ENCODE measurements at regions not wholly inside any gene's neighbourhood (a gene's known extent, or its start where the extent isn't known, plus 50 kb on each side); places are given as distances from the start of the nearest gene placed in this dataset.

DNA sequence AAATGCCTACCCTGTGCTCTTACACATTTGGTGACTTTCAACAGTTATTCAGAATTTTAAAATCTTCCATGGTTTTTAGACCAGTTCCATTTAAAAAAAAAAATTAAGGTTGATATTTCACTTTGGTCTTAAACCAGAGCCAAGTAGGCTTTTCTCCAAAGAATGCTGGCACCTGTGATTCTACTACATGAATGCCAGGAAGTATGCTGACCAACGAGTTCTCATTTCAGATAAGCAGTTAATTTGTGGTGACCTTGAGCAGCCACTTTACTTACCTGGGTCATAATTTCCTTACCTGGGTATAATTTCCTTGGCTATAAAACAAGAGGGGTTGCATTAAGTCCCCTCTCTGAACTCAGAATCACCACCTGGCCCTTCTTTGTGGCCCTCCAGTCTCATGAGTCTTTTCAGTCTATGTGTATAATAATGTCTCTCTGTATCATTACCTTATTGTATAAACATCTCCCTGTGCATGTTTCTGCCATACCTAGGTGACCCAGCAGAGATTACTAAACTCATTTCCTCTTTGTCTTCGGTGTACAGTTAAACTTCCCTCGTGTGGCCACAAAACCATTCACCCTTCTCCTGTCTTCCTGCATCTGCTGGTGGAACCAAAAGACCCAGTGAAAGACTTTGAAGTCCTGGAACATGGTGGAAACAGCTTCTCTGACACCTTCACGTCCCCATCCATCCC, 139.1 kb upstream of the DPT start:
- DNase-seq (ENCODE audit: low read depth): no peak

DNA sequence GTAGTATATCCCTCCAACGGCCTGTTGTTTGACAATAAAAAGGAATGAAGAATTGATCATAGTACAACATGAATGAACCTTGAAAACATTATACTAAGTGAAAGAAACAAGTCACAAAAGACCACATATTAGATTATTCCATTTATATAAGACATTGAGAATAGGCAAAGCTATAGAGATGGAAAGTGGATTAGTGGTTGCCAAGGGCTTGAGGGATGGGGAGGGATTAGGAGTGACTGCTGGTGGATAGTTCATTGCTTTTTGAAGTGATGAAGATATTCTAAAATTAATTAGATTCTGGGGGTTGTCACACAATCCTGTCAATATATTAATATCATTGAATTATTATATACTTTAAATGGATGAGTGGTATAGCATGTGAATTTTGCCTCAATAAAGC, 142.5 kb upstream of the DPT start:
- no peak for DNase-seq (ENCODE audit: low read depth)

DNA sequence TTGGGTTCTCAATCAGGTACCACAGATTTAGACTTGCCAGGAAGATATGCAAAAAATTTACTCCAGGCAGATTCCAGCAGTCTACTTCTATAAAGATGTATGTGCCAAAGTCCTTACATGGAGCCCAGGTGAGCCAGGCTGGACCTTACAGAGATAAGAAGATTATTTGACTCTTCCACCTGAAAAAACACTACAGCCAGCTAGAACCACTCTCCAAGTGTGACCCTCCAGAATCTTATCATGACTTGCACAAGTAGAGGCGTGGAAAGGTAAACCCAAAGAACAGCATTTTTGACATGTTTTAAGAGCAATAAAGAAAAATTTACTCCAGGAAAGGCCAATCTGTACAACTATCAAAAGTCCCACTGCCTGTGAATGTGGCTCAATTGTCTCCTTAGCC, 146.8 kb upstream of the DPT start:
- no peak for DNase-seq (ENCODE audit: low read depth)

DNA sequence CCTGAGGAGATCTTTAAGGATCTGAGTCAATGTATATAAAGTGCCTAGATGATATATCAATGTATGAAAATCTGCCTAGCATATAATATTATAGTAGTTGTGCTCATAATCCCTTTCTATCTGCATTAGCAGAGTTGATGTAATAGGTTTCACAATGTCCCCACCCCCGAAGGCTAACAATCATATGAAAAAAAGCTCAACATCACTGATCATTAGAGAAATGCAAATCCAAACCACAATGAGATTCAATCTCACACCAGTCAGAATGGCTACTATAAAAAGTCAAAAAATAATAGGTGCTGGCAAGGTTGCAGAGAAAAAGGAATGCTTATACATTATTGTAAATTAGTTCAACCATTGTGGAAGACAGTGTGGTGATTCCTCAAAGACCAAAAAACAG, 147.8 kb upstream of the DPT start:
- no peak for DNase-seq (ENCODE audit: low read depth)

DNA sequence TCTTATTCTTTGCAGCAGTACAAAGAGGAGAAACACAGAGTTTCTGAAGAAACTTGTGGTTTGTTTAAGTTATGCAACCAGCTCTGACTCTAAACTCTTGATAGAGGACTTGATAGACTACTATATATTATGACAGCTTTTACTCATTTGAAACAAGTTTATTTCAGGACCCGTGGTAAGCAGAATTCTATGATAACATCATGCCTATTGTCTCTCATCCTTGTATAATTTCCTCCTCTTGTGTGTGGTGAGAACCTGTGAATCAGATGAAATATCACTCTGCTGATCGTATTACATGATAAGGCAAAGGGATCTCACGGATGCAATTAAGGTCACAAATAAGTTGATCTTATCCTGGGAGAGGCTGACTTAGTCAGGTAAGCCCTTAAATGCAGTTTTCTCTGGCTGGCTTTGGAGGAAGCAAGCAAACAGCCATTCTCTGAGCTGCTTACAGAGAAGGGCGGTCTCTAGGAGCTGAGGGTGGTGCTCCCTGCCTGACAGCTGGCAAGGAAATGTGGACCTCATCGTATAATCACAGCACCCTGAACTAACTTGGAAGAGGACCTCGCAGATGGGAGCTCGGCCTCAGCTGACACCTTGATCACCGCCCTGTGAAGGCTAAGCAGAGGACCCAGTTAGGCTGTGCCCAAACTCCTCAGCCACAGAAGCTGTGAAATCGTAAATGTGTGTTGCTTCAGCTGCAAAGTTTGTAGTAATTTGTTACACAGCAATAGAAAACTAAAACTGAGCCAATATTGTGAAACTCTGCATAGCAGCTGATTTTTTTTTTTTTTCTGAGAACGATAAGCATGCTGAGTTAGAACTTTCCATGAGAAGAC, 151.1 kb upstream of the DPT start:
- no peak for DNase-seq (ENCODE audit: low read depth)

DNA sequence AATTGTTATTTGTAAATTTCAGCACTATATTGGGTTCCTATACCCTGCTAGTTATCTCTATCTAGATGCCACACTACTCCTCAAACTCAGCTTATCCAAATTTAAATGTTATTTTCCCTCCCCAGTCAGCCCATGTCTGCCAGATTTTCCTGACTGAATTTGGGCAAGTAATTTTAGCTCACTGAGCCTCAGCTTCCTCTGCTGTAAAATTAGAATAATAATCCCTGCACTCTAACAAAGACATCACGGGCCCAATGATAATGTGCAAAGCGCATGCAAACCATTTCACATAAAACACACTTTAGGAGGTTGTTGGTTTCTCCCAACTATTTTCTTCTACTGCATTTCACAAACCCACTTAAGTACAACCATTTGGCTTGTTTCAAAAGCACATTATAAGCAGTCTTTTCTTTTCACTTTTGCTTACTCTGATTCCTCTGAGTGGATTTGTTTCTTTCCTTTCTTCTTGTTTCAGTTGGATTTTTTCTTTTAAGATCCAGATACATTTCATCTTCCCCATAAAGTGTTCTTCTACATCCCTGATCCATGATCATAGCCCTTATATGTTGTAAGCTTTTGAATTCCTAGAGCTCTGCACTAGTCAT, 152.8 kb upstream of the DPT start:
- DNase-seq (ENCODE audit: low read depth): no peak

DNA sequence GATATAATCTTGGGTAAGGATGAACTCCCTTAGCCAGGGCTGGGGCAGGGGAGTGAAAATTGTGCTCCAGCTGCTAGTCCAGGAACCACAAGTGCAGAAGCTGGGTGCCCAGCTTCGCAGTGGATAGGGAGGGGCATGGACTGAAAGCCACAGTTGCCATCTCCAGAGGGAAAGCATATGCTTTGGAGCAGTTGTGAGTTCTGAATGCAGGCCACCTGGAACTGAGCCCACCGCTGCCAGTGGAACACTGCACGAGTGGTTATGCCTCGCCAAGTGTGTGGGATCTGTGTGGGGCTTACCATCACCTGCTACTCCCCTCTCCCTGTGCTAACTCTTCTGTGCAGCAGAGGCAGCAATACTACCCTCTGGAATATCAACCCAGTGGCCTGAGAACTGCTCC, 158.4 kb upstream of the DPT start:
- no peak for DNase-seq (ENCODE audit: low read depth)

DNA sequence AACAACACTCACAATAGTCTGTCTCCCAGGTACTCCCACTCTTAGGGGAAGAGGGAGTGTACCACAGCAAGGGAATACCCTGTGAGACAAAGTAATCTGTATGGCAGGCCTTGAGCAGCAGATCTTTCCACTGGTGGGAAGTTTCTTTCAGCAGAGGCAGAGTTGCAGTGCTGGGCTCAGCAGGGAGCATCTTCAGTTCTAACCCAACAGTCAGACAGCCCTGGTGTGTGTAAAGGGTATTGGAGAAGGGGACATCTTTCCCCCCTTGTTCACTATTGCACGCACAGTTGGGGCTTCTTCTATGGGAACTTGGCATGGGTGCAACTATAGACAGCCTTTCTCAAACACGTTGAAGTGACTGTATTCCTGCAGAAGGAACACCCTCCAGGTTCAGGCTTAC, 159.4 kb upstream of the DPT start:
- DNase-seq (ENCODE audit: low read depth): no peak

DNA sequence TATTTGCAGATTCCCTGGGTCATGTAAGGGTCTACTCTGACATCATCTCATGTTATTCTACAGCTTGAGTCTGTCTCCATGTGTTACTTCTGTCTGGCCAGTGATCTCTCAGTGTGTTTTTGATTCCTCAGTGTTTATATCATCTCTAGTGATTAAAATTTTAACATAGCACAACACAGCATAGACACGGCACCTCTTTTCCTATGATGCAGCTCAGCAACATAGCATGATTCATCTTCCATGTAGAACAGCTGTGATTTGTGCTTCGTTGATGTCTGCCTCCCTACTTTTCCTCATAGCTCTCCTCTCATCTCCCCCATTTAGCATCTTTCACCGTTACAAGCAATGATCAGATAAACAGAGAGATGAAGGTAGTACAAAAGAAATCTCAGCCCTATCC, 163.9 kb upstream of the DPT start:
- DNase-seq (ENCODE audit: low read depth): no peak

DNA sequence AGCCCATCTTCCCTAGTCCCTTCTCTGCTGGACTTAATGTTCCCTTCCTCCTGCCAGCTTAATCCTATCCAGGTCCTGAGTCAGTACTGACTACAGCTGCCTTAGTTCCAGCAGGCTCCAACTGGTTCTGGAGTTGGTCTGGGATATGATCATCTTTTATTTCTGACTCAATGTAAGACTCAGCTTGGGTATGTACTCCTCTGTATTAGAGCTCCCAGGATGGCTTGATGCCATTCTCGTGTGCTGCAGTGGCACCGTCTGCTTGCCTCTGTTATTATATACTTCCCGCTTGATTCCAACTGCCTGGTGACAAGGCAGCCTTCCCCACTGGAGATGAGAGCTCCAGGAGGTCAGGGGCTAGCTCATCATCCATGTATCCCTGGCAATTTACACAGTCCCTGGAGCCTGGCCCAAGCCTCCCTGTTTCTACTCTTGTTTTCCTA, 164.4 kb upstream of the DPT start:
- DNase-seq (ENCODE audit: low read depth): no peak

DNA sequence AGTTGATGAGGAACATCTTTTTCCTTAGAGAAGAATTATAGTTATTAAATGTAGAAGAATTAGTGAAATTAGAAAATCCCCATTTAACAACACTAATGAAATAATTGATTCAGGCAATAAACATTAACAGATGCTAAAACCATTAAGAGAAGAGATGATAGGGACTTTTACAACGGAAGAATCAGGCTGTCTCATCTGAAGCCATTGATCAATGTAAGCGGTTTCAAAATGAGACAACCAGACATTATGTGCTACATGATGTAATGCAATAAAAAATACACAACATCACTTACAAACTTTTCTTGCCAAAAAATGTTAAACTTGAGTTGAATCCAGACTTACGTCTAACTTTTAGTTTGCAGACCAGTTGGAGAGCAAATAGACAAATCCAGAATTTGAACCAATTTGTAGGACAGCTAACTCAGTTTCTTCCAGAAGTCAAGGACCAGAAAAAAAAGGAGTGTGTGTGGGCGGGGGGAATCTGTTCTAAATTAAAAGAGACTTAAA, 165.4 kb upstream of the DPT start:
- DNase-seq (ENCODE audit: low read depth): no peak

DNA sequence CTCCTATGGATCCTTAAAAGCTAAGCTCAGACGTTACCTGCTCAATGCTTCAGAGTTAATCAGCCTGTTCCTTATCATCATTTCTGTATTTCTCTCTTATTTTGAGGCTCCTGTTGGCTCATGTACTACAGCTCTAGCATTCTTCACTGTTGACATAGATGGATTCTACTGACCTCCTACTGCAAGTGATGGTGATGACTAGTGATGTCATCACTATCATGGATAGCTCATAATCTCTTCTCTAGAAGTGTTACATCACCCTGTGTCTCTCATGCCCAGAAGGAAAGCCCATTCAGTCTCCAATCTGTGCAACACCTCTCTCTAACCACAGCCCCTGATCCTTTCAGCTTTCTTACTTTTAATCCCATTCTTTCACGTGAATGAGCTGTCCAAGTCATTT, 168.2 kb upstream of the DPT start:
- DNase-seq (ENCODE audit: low read depth): no peak

DNA sequence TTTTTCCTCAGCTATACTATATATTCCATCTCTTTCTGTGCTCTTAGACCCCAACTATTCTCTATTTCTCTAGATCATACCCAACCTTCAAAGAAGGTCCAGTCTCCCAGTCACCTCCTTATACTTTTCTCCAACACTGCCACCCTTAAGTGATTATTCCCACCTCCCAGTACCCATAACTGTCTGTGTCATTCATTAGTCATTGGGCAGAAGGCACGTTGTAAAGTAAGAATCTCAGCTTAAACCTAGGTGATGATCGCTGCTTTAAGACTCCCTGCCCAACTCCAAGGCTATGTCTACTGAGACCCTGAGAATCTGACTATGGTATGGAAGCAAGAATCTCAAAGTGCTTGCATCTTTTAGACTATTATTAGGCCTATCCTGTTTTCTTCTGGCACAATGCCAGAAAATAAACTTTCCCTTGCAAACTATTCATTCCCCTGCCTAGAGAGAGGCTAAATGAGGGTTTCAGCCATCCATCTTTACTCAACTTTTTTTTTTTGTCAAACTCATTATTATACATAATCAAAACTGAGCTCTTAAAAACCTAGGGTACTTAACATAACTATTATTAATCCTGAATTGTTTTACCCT, 174.3 kb upstream of the DPT start:
- DNase-seq (ENCODE audit: low read depth): no peak

DNA sequence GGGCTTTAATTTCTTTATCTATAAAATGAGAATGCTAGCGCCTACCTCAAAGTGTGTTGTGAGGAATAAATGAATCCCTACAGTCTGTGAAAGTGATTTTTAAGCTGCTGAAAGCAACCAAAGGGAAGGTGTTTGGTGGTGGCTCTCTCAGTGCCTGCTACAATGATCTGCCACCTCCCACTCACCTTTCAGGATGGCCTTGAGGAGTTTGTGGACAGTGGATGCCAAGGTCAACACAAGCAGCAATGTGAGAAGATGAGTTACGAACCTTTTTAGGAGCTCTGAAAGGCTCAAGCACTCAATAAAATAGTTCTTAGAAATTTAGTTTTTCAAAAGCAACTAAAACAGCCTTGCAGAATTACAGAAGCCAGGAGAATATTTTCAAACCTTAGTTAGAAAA, 176.6 kb upstream of the DPT start:
- DNase-seq (ENCODE audit: low read depth): no peak

DNA sequence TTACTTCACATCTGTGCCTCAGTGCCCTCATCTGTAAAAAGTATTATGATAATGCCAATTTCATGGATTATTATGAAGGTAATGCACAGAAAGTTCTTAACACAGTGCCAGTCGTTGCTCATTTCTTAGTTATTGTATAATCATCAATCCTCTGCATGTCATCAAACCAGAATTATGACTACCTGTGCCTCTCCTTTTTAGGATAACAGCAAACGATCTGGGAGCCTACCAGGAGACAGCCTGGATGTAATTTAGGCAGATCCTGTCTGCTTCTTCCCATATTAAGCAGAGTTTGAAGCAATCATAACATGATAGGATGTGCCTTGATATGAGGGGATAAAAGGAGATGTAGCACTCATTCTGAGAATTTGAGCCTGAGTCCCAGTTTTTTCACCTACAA, 177.4 kb upstream of the DPT start:
- no peak for DNase-seq (ENCODE audit: low read depth)

DNA sequence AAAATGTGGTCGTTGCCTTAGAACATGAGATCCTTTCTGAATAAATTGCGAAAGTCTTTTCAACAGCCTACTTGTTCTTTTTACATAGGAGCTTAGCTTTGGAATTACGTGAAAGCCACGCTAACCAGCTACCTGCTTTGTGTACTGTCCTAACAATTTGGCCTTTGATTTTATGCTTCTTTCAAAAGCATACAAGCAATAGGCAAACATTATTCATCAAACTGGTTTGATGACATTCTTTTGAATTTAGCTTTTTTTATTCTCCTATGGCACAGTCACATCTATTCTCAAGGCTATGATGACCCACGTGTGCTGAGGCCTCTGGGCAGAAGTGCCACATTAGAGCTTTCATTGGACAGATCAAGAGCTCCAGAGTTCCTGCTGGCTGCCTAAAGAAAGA, 178.0 kb upstream of the DPT start:
- DNase-seq (ENCODE audit: low read depth): no peak

DNA sequence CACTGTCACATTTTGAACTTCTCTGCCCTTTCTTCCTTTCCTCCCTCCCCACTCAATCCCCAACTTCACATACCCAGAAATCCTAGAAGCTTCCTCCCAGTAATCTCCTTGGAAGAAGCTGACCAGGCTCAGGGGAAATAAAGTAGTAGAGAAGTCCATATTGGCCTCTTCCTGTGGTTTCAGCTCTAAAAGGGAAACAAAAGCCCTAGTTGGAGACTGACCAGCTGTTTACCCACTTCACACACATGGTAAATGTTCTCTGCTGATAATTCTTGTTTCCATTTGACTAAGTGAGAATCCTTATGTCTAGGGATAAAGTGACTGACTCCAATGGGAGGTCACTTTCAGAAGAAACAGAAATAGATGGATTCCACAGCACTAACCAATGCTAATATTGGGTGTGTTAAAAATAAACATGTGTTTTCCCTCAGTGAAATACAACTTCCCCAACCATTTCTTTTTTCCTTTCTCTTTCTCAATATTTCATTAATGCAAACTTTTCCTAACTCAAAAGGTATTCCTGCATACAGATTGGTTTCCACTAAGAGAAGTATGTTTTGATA, 178.9 kb upstream of the DPT start:
- DNase-seq (ENCODE audit: low read depth): no peak

DNA sequence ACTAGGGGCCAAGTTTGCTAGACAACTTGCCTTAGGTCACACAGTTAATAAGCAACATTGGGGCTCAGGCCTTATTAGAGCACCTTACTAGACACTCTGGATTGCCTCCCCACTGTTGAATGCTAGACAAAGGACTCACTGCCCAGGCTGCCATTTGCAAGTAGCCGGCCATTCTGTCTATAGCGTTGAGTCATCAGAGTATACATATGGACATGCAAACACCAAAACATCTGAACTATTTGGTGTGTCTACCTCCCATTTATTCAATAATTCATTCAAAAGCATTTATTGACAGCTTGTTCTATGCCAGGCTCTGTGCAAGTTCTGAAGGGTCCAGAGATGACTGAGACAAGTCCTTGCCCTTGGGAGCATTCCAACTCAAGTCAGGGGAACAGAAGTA, 181.4 kb upstream of the DPT start:
- no peak for DNase-seq (ENCODE audit: low read depth)

DNA sequence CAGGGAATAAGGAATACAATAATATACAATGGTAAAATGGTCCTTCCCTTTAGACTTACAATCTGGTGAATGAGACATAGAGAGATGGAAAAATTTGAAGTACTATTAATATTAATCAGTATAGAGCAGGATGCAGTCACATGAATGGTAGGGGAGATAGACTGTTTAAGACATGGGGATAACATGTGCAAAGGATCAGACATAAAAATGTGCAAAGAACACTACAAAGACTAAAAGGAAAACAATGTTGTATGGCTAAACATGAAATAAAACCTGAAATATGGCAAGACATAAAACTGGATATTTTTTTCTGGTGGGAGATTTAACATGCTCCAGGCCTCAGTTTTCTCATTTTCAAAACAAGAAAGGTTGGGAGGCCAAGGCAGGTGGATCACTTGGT, 182.4 kb upstream of the DPT start:
- DNase-seq (ENCODE audit: low read depth): no peak

DNA sequence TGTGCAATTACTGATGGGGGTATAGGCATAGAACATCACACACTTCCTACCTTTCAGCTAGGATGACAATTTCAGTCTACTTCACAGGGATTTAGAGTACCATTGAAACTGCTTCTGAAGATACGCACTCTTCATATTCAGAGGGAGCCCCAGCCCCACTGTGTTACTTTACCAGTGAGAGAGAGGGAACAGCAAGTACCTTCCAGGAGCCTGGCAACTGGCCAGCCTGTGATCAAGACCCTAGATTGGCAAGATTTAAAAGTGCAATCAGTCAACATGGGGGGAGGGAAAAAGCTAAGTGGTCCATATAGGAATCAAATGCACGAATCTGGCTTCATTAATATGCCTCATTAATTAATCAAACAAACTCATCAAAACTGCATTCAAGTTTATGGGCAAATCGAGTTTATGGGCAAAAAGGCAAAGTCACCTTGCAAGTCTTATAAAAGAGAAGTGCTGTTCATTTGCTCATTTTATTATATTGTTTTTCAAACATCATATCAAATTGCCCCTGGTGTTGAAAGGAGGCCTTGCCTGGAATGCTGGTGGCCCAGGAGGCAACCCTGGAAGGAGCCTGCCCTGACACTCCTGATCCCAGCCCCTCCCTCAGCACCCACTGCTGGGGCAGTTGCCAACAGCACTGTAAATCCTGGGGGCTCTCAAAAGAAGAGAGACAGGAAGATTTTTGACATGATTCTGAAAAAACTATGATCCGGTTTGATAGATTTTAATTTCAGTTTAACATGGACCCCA, 184.9 kb upstream of the DPT start:
- DNase-seq (ENCODE audit: low read depth): no peak

DNA sequence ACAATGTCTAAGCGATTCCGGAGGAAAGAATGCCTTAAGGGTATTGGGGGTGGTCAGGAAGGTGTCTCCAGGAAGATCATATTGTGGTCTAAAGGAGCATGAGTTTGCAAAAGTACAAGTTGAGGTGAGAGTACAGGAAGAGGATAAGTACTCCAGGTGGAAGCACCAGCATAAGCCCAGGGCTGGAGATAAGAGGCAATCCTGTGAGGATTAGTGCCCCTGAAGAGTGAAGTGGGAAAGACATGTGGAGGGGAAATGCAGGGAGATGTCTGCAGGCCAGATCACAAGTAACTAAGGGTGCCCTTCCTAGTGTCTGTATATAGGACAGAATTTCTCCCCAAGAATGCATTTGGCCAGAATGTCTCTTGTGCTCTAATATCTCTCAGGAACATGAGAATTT, 188.3 kb upstream of the DPT start:
- no peak for DNase-seq (ENCODE audit: low read depth)

DNA sequence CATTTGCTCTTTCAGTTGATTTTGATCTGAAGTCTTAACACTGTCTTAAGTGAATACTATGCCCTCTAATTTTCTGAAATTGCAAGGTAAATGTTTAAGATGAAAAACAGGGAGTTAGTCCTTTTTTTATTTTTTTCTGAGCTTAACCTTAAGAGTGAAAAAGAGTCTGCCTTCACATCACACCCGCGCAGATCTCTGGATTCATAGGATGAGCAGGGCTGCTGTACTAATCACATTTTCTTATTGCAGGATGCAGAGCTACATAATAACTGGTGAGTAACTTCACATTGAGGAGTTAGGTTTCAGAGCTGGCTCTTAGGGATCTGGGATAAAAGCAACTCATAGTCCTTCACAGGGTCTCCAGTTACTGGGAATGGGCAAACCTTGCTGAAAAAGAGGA, 188.7 kb upstream of the ATP1B1 start:
- DNase-seq (ENCODE audit: low read depth): no peak
